NCI-H460 (cell line): ENCODE measurements at regions not wholly inside any gene's neighbourhood (a gene's known extent, or its start where the extent isn't known, plus 50 kb on each side); places are given as distances from the start of the nearest gene placed in this dataset.

Experiments
- DNase-seq: peaks from one replicate; pipeline ENCODE4 v3.0.0-alpha.2; 2016; ENCODE audit warnings: low read depth; ENCODE audit errors: extremely low read depth

DNA sequence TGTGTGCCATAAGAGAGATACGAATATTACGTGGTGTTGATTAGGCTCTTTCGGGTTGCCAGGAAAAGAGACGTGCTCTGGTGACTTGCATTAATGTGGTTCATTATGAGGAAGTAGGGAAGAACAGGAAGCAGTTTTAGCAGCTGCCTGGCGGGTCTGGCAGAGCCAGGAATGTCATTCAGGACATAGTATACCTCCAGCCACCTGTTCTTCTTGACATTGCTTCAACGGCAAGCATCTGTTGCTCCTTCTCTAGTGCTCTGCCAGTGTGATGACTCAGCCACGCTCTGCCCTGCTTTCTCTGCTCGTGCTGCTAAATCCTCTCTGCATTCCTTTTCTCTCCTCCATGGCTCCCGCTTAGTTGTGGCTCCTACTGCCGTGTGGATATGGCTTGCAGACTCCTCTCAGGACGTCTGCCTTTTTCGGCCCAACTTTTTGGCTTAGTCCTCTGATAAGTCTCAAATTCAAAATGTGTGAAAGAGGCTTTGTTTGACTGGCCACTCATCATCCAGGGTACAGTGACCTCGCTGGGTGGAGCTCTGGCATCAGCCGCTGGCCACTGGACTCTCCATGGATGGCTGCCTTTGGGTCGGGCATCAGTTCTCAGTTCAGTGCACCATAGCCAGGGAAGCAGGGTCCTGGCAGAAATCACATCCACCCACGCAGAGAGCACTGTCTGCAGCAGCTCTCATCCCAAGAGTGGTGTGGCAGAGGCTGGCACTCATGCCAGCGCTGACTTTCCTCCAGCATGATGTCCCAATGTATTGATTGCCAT, 89.3 kb upstream of the KLF3 start:
- no peak for DNase-seq

DNA sequence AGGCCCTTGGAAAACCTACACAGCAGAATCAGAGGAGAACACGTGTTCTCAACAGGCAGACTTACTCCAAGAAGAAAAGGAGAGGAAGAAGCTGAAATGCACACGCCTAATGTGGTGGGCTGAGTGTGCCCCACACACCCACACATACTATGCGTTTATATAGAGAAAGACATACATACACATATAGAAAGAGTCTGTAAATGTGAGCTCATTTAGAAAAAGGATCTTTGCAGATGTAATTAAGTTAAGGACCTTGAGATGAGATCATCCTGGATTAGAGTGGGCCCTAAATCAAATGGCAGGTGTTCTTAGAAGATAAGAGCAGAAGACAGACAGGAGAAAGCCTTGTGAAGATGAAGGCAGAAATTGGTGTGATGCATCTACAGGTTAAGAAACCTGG, 87.2 kb upstream of the KLF3 start:
- no peak for DNase-seq

DNA sequence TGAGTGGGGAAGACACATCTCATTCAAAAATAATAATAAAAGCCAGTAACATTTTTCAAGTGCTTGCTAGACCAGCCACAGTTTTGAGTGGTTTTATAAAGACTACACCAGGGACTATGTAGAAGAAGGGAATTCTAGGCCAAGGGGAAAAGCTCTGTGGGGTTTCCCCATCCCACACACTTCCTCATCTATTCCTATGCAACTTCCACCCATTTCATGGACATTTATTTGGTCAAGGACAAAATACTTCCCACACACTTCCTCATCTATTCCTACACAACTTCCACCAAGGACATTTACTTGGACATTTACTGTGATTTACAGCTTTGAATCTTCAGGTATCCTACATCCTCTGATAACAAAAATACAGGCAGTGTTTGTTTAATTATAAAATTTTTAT, 86.5 kb upstream of the KLF3 start:
- DNase-seq, result no peak

- DNase-seq, result no peak
Measured at GRCh38 chr4:38581426-38582106, 82.4 kb upstream of the KLF3 start.

GRCh38 chr4:38582445-38582844, 81.6 kb upstream of the KLF3 start:
- no peak for DNase-seq

DNA sequence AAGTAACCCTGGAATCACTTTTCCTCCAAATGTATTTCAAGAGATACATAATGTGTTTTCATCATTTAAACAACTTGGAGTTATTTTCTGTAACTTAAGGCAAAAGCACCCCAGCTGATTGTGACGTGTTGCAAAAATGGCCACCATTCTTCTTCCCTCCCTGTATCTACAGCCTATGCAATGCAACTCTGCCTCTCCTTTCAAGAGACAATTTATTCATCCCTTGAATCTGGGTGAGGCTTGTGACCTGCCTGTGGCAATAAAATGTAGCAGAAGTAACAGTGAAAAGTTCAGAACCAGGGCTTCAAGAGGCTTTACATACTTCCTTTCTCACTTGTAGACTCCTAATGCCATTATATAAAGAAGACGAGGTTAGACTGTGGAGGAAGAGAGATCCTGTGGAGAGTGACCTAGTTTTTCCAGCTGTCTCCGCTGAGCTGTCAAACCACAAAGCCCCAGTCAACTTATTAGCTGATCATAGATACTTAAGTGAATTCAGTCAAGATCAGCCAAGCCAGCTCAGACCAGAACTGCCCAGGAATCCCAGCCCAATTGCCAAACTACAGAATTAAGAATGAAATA, 81.0 kb upstream of the KLF3 start:
- no peak for DNase-seq

GRCh38 chr4:38585871-38586270, 78.1 kb upstream of the KLF3 start:
- DNase-seq, result no peak

GRCh38 chr4:38587106-38587505, 76.9 kb upstream of the KLF3 start:
- DNase-seq, result no peak

GRCh38 chr4:38590046-38590445, 74.0 kb upstream of the KLF3 start:
- no peak for DNase-seq

DNA sequence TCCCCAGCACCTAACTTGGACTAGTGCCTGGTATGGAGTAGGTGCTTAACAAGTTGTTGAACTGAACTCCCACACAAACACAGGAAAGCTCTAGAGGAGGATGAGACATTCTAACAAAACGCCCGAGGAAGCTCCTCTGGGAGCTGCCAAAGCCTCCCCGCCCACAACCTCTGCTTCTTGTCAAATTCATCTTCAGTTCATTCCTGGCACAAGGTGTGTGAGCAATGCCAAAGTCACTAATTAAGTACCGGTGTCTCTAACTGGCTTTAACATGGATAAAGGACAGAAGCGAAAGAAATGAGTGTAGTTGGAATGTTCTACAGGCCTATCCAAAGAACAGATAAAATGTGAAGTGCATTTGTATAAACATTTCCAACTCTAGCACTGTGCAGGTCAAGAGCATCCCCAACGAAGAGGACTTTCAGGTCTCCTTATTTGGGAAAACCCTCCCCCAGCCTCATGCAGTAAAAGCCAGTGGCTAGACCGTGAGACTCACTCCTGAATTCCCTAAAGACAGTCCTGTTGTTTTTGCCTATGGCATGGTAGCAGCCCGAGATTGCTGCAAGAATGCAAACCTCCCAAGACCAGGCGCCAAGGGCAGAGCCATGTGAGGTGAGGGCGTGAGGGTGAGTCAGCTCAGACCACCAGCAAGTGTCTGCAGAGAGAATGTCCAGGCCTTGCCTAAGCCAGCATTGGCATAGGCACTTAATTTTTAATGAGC, 72.2 kb upstream of the KLF3 start:
- DNase-seq, result no peak

GRCh38 chr4:38598489-38598888, 65.5 kb upstream of the KLF3 start:
- no peak for DNase-seq

DNA sequence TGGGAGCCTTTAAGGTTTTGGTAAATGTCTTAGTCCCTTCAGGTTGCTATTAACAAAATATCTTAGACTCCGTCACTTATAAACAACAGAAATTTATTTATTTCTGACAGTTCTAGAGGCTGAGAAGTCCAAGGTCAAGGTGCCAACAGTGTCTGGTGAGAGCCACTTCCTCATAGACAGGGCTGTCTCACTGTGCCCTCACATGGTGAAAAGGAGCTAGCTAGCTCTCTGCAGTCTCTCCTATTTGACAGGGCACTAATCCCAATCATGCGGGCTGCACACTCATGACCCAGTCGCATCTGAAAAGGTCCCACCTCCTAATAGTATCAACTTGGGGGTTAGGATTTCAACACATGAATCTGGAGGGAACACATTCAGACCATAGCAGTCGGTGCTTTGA, 63.4 kb upstream of the KLF3 start:
- DNase-seq, result no peak

- peak; percentile 23 for DNase-seq
Measured at GRCh38 chr4:38601244-38601915, 62.6 kb upstream of the KLF3 start.

- no peak for DNase-seq
Measured at GRCh38 chr4:38601916-38602291, 62.1 kb upstream of the KLF3 start.

DNA sequence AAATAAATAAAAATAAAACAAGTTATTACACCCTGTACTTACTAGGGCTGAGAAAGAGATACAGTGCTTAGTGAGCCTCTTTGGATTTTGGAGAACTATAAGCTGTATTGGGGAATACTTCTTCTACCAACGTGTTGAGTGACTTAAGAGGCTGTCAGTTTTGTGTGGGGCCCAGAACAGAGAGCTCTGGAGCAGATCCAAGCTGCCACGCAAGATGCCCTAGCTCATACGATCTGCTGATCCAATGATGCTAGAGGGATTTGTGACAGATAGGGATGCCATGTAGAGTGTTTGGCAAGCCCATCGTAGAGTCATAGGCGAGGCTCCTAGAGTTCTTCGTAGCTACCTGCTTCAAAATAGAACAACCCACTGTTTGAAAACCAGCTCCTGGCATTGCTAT, 60.3 kb upstream of the KLF3 start:
- DNase-seq, result no peak

- DNase-seq, result no peak
Measured at GRCh38 chr4:38605181-38605752, 58.7 kb upstream of the KLF3 start.

GRCh38 chr4:38605753-38606586, 58.0 kb upstream of the KLF3 start:
- no peak for DNase-seq

DNA sequence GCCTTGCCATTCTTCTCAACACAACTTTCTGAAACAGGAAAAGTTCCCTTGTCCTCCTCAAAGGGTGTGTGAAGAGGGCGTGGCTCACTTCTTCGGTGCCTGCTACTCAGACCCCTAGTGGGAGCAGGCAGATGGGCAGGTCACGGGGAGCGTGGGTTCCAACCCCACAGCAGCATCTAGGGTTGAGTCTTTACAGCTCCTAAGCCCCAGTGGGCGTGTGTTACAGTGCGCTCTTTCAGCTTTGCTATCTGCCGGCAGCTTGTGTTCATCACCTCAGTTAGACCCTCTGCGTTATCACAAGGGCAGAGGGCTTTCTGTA, 57.5 kb upstream of the KLF3 start:
- DNase-seq, result no peak

GRCh38 chr4:38609614-38610013, 54.4 kb upstream of the KLF3 start:
- no peak for DNase-seq

DNA sequence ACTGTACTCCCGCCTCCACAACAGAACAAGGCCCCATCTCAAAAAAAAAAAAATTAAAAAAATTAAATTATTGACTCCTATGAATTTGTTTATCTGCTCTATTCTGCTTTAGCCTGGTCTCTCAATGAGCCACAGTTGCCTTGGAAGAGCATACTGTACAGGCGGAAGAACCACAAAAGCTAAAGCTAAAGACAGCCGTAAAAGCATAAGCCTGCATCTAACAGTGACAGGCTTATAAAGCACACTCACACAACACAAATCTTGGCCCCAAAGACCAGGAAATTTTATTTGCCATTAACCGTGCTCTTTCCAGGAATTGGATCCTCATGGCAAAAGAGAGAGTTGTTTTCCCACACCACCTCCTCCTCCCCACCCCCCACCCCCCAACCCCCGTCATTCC, 53.5 kb upstream of the KLF3 start:
- DNase-seq, result no peak
